GM12878 (cell line): ENCODE measurements at regions not wholly inside any gene's neighbourhood (a gene's known extent, or its start where the extent isn't known, plus 50 kb on each side); places are given as distances from the start of the nearest gene placed in this dataset.

Experiments
- ATAC-seq: fragments of 200-7000 bp; cut with Tn5 transposase; 3 replicates; pipeline ENCODE4 v1.9.1; 2020; ENCODE audit warnings: mild to moderate bottlenecking, moderate library complexity
- BruUV-seq: library from RNA; stranded (reverse); fragments of 400-500 nt; replicated peaks from 2 replicates; lab custom pipeline; 2021; lab: Mats Ljungman, UMichigan
- CTCF ChIA-PET: fragments of 300-600 bp; sonication (Branson Sonifier 250); formaldehyde crosslinking; extraction: SDS; loops from one replicate; lab custom pipeline; 2021; ENCODE audit warnings: inconsistent platforms; lab: Yijun Ruan, JAX
- POLR2A ChIA-PET: fragments of 350-600 bp; formaldehyde crosslinking; extraction: SDS; loops from one replicate; lab custom pipeline; 2021; ENCODE audit warnings: inconsistent platforms; lab: Charles Lee
- RAD21 ChIA-PET: fragments of 300-600 bp; sonication (Branson Sonifier 250); formaldehyde crosslinking; loops from one replicate; lab custom pipeline; 2023; ENCODE audit warnings: antibody characterized with exemption; ENCODE audit not compliant: unreplicated experiment; lab: Charles Lee
- SMC1A ChIA-PET: fragments of 300-600 bp; sonication (Branson Sonifier 250); formaldehyde crosslinking; loops from one replicate; lab custom pipeline; 2023; ENCODE audit not compliant: unreplicated experiment, uncharacterized antibody; lab: Charles Lee
- DNase-seq: peaks from one replicate; pipeline ENCODE4 v3.0.0-alpha.2; 2011; ENCODE audit warnings: low read depth, low spot score
- FAIRE-seq: peaks from 3 replicates; lab custom pipeline; 2011; peaks lifted over from hg19 to GRCh38; lab: Jason Lieb, UNC
- H2AFZ ChIP-seq: 2 replicates; pipeline ENCODE4 v1.6.0; 2011; ENCODE audit warnings: low read depth, low read length, control low read depth; ENCODE audit not compliant: control insufficient read depth
- H3K27ac ChIP-seq: 2 replicates; pipeline ENCODE4 v1.5.1; 2011; ENCODE audit warnings: control low read depth; ENCODE audit not compliant: control insufficient read depth, insufficient read depth
- H3K27me3 ChIP-seq, 2 experiments: replicated peaks in 1 of 2; 2 replicates each; pipeline versions ENCODE4 v1.6.0 to v1.6.1; 2011; ENCODE audit warnings: low read length in 1 of 2; ENCODE audit not compliant: control insufficient read depth in 2 of 2, insufficient read depth in 2 of 2
- H3K36me3 ChIP-seq, 2 experiments: 2 replicates each; pipeline ENCODE4 v1.5.1; 2011; ENCODE audit warnings: low read length in 1 of 2; ENCODE audit not compliant: control insufficient read depth in 2 of 2, insufficient read depth in 2 of 2
- H3K4me1 ChIP-seq: 2 replicates; pipeline ENCODE4 v1.6.1; 2011; ENCODE audit warnings: mild to moderate bottlenecking, low read length, moderate library complexity, mixed read lengths; ENCODE audit not compliant: control insufficient read depth, insufficient read depth
- H3K4me2 ChIP-seq: 2 replicates; pipeline ENCODE4 v1.6.0; 2011; ENCODE audit warnings: control low read depth; ENCODE audit not compliant: control insufficient read depth, insufficient read depth
- H3K4me3 ChIP-seq: fragments of 200-600 bp; sonication (generic); 2 replicates; pipeline ENCODE4 v1.5.1; 2016
- H3K79me2 ChIP-seq: 2 replicates; pipeline ENCODE4 v1.6.0; 2011; ENCODE audit warnings: low read length; ENCODE audit not compliant: control insufficient read depth, insufficient read depth
- H3K9ac ChIP-seq: 2 replicates; pipeline ENCODE4 v1.8.0; 2011; ENCODE audit warnings: low read length, control low read depth, mixed read lengths; ENCODE audit not compliant: control insufficient read depth, insufficient read depth
- H3K9me3 ChIP-seq: replicated peaks from 3 replicates; pipeline ENCODE4 v1.5.1; 2011; ENCODE audit warnings: mild to moderate bottlenecking, low read length; ENCODE audit not compliant: control insufficient read depth, insufficient read depth
- H4K20me1 ChIP-seq: 2 replicates; pipeline ENCODE4 v1.6.0; 2011; ENCODE audit not compliant: control insufficient read depth, insufficient read depth
- BCL3 ChIP-seq: IDR thresholded peaks from 2 replicates; pipeline ENCODE4 v1.6.1; 2011; ENCODE audit warnings: borderline replicate concordance, low read depth, mild to moderate bottlenecking, moderate library complexity, low read length; ENCODE audit not compliant: insufficient read depth, poor library complexity, severe bottlenecking
- CEBPZ ChIP-seq: fragments of 150-350 bp; IDR thresholded peaks from 2 replicates; pipeline ENCODE4 v1.6.1; 2016; ENCODE audit warnings: low read depth, low read length
- CHD1 ChIP-seq: IDR thresholded peaks from 2 replicates; pipeline ENCODE4 v1.6.1; 2012; ENCODE audit warnings: low read depth, low read length, improper control_type of control experiment
- EED ChIP-seq: sonication (generic); IDR thresholded peaks from 2 replicates; pipeline ENCODE4 v1.6.1; 2016; ENCODE audit warnings: antibody characterized with exemption, low read depth
- GATAD2B ChIP-seq: fragments of 450-650 bp; conservative IDR thresholded peaks from 2 replicates; pipeline ENCODE4 v1.6.1; 2017; ENCODE audit warnings: low read depth, mild to moderate bottlenecking, moderate library complexity
- LARP7 ChIP-seq: fragments of 450-650 bp; IDR thresholded peaks from 2 replicates; pipeline ENCODE4 v1.6.1; 2017; ENCODE audit warnings: mild to moderate bottlenecking
- NBN ChIP-seq: fragments of 450-650 bp; IDR thresholded peaks from 2 replicates; pipeline ENCODE4 v1.6.1; 2016
- NFIC ChIP-seq: IDR thresholded peaks from 2 replicates; pipeline ENCODE4 v1.6.1; 2012; ENCODE audit warnings: low read depth, mild to moderate bottlenecking, inconsistent platforms, low read length, moderate library complexity
- NFYA ChIP-seq: IDR thresholded peaks from 2 replicates; pipeline ENCODE4 v1.6.1; 2011; ENCODE audit warnings: low read depth, mild to moderate bottlenecking, low read length, improper control_type of control experiment, borderline replicate concordance
- NFYB ChIP-seq: IDR thresholded peaks from 2 replicates; pipeline ENCODE4 v1.6.1; 2011; ENCODE audit warnings: low read depth, mild to moderate bottlenecking, low read length, improper control_type of control experiment, moderate library complexity; ENCODE audit not compliant: insufficient read depth
- NR2F1 ChIP-seq: fragments of 450-650 bp; conservative IDR thresholded peaks from 2 replicates; pipeline ENCODE4 v1.6.1; 2017; ENCODE audit warnings: mild to moderate bottlenecking
- NRF1 ChIP-seq: conservative IDR thresholded peaks from 2 replicates; pipeline ENCODE4 v1.6.1; 2011; ENCODE audit warnings: mild to moderate bottlenecking, low read depth, low read length, improper control_type of control experiment
- PAX8 ChIP-seq: fragments of 450-650 bp; IDR thresholded peaks from 2 replicates; pipeline ENCODE4 v1.6.1; 2017; ENCODE audit warnings: mild to moderate bottlenecking, moderate library complexity
- POLR2A ChIP-seq: IDR thresholded peaks from 2 replicates; pipeline ENCODE4 v1.6.1; 2011; ENCODE audit warnings: low read depth, mild to moderate bottlenecking, low read length
- POLR2AphosphoS5 ChIP-seq: IDR thresholded peaks from 2 replicates; pipeline ENCODE4 v1.6.1; 2011; ENCODE audit warnings: mild to moderate bottlenecking, low read length, inconsistent platforms
- SIN3A ChIP-seq: IDR thresholded peaks from 2 replicates; pipeline ENCODE4 v1.6.1; 2012; ENCODE audit warnings: low read depth, low read length, improper control_type of control experiment
- SIX5 ChIP-seq: IDR thresholded peaks from 2 replicates; pipeline ENCODE4 v1.6.1; 2011; ENCODE audit warnings: mild to moderate bottlenecking, low read depth, low read length, moderate library complexity; ENCODE audit not compliant: severe bottlenecking
- WRNIP1 ChIP-seq: IDR thresholded peaks from 2 replicates; pipeline ENCODE4 v1.6.1; 2011; ENCODE audit warnings: low read depth, low read length, improper control_type of control experiment, borderline replicate concordance
- YBX1 ChIP-seq: fragments of 450-650 bp; IDR thresholded peaks from 2 replicates; pipeline ENCODE4 v1.6.1; 2016; ENCODE audit warnings: antibody characterized with exemption
- WGBS: methylation state at CpG from one replicate; pipeline ENCODE4 v1.1.6; 2016; ENCODE audit warnings: low lambda C conversion rate; ENCODE audit not compliant: insufficient replicate concordance, insufficient coverage; ENCODE audit errors: missing lambda C conversion rate; 5-methylcytosine and 5-hydroxymethylcytosine counted together
- in situ Hi-C: fragments of 300-500 bp; cut with MboI; formaldehyde crosslinking; loops from 9 replicates; pipeline ENCODE4 v1.14.3; 2018; ENCODE audit warnings: mixed read lengths
- intact Hi-C: fragments of 100-400 bp; cut with micrococcal nuclease; formaldehyde crosslinking; loops from one replicate; pipeline ENCODE4 v1.14.2; 2022; ENCODE audit not compliant: unreplicated experiment

GRCh38 chr10:47057471-47057870, 146.2 kb downstream of the PTPN20 start:
- Histone ChIP-seq H3K27me3 (peaks cover 4 to 9% of the 10 kb centered on the region in 2 experiments), H4K20me1 (no peaks in the 10 kb centered on the region), H2AFZ (no peak overlapping the region), H3K4me3 (no peak overlapping the region), H3K27ac (no peak overlapping the region), H3K4me1 (no peaks in the 10 kb centered on the region), H3K4me2 (no peak overlapping the region), H3K9me3 (no peaks in the 10 kb centered on the region), H3K36me3 (no peaks in the 10 kb centered on the region), H3K9ac (no peak overlapping the region), H3K79me2 (no peaks in the 10 kb centered on the region)
- no TSS peak for BruUV-seq
- ATAC-seq (no peak), FAIRE-seq (no peak), DNase-seq (no peak)
- no peak for TF ChIP-seq CHD1
- TF ChIP-seq POLR2A: no peak
- no peak for TF ChIP-seq SIX5
- no peak for TF ChIP-seq NFYA
- no peak for TF ChIP-seq NR2F1
- no peak for TF ChIP-seq EED
- TF ChIP-seq GATAD2B: no peak
- no peak for TF ChIP-seq NBN
- no peak for TF ChIP-seq POLR2AphosphoS5
- no peak for TF ChIP-seq WRNIP1
- TF ChIP-seq YBX1: no peak
- no peak for TF ChIP-seq PAX8
- no peak for TF ChIP-seq NFYB
- no peak for TF ChIP-seq CEBPZ
- TF ChIP-seq SIN3A: no peak
- TF ChIP-seq BCL3: no peak
- no peak for TF ChIP-seq NRF1
- no peak for TF ChIP-seq NFIC
- TF ChIP-seq LARP7: no peak
- SMC1A ChIA-PET: interaction anchor here (1.1 kb wide), 1 partner anchor 9 kb away, joined by 3 read pairs; no protein-coding TSS in a partner anchor
- RAD21 ChIA-PET: no interaction called here
- POLR2A ChIA-PET: no interaction called here
- intact Hi-C loops (loop anchor here (10.0 kb wide), 1 partner anchor 53 kb away; no protein-coding TSS in a partner anchor), in situ Hi-C loops (no loop called here)
- CTCF ChIA-PET: interaction anchor here (1.7 kb wide), 1 partner anchor 10 kb away, joined by 5 read pairs; no protein-coding TSS in a partner anchor
- 7% methylated on average over 6 of the region's 6 CpGs for WGBS
